ENCODE measurements at regions not wholly inside any gene's neighbourhood (a gene's known extent, or its start where the extent isn't known, plus 50 kb on each side); places are given as distances from the start of the nearest gene placed in this dataset.
A peak's percentile ranks its signal among the peaks of the same experiment; 100 is the strongest.

DNA sequence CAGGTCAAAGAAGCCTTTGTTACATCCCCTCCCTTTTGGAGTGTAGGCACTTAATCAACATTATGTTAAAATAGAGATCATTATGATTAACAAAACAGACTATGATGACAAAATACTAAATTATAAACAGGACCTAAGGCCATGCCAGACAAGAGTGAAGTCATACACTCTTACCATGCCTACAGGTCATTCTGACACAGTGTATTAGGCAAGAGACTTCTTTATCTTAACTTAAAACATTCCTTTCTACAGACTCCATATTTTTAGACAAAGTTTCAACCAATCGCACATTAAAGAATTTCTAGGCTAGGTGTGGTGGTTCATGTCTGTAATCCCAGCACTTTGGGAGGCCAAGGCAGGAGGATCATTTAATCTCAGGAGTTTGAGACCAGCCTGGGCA is 128.6 kb upstream of the SLC34A2 start:
- no peak for DNase-seq (ENCODE audit: low read depth in 4 of 4, low spot score in 2 of 4)

DNA sequence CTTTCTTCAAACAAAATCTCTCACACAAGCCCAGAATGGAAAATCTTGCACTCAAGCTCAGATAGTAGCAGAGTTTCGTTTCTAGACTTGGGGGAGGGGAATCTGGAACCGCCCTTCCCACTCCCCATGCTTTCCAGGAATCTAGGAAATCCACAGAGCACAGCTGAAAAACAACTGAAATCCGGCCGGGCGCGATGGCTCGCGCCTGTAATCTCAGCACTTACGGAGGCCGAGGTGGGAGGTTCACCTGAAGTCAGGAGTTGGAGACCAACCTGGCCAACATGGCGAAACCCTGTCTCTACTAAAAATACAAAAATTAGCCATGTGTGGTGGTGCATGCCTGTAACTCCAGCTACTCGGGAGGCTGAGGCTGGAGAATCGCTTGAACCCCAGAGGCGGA is 127.3 kb upstream of the SLC34A2 start:
- no peak for DNase-seq (ENCODE audit: low read depth in 4 of 4, low spot score in 2 of 4)

DNA sequence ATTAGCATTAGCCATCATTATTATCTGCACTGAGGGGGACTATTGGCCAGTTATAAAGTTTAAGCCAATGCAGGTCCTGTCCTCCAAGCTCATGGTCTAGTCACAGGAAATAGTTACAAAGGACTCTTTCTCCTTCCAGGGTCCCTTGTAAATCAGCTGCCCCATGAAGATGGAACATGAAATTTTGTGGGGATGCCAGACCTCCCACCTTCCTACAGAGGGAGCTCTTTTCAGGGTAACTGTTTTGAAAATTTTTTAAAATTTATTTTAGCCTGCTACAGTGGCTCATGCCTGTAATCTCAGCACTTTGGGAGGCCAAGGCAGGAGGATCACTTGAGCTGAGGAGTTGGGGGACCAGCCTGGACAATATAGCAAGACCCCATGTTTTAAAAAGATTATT is 124.4 kb upstream of the SLC34A2 start:
- DNase-seq (ENCODE audit: low read depth in 4 of 4, low spot score in 2 of 4): no peak

DNA sequence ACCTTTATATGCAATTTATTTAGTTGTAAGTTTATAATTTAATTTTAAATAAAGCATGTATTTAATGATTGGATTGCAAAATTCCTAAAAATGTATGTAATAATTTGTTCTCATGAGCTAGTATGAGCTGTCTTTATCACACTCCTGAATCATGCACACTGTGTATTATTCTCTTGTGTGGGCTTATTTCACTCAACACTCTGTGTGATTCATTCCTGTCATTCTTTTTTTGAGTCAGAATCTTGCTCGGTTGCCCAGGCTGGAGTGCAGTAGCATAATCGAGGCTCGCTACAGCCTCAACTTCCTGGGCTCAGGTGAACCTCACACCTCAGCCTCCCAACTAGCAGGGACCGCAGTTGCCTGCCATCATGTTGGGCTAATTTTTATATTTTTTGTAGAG is 123.1 kb upstream of the SLC34A2 start:
- no peak for DNase-seq (ENCODE audit: low read depth in 4 of 4, low spot score in 2 of 4)

DNA sequence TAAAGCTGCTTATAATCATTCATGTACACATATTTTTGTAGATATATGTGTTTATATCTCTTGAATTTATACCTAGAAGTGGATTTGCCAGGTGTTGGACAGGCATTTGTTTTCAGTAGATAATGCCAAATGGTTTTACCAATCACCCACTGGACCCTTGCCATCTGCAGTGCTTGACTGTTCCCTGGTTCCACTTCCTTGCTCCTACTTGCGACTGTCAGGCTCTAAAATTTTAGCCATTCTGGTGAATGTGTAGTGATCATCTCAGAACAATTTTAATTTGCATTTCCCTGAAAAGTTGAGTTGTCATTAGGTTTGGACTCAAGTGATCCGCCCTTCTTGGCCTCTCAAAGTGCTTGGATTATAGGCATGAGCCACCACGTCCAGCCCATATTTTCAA is 122.4 kb upstream of the SLC34A2 start:
- no peak for DNase-seq (ENCODE audit: low read depth in 4 of 4, low spot score in 2 of 4)

DNA sequence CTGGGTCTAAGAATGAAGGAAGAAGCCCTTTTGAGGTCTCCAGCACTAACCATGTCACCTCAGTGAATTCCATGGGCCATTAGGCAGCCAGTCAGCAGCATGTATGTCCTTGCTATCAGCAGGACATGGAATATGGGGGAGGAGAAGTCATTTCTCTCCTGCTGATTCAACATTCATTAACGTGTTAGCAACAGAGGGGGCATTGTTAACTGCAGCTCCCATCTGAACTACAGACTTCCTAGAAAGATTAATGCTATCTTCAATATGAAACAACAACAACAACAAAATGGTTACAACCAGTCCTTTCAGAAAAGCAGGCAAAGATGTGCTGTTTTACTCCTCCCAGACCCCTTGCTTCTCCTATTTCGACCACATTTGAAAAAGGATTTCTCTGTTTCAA is 120.4 kb upstream of the SLC34A2 start:
- peak in 3 of 4 donors; percentile 34 to 55 (median 34) for DNase-seq (ENCODE audit: low read depth in 4 of 4, low spot score in 2 of 4)

DNA sequence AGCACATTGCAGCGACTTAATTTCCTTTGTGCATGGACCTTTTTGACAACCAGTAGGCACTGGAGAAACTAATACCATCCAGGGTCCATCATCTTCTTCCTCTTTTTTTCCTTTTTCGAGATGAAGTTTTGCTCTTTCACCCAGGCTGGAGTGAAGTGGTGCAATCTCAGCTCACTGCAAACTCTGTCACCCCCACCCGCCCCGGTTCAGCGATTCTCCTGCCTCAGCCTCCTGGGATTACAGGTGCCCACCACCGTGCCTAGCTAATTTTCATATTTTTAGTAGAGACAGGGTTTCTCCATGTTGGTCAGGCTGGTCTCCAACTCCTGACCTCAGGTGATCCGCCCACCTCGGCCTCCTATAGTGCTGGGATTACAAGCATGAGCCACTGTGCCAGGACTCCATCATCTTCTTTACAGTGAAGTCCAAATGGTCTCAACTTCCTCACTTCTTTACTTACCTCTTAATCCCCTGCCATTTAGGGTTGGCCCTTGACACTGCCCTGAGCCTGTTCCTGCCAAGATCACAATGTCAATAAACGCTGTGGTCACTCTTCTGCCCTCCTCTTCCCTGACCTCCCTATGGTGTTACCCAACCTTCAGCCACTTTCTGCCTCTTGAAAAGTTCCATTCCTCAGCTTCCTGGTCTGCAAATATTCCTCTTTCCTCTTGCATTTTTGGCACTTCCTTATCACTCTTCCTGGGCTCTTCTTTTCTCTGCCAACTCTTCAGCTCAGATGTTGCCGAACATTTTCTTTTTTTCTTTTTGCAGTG is 119.8 kb upstream of the SLC34A2 start:
- no peak for DNase-seq (ENCODE audit: low read depth in 4 of 4, low spot score in 2 of 4)

DNA sequence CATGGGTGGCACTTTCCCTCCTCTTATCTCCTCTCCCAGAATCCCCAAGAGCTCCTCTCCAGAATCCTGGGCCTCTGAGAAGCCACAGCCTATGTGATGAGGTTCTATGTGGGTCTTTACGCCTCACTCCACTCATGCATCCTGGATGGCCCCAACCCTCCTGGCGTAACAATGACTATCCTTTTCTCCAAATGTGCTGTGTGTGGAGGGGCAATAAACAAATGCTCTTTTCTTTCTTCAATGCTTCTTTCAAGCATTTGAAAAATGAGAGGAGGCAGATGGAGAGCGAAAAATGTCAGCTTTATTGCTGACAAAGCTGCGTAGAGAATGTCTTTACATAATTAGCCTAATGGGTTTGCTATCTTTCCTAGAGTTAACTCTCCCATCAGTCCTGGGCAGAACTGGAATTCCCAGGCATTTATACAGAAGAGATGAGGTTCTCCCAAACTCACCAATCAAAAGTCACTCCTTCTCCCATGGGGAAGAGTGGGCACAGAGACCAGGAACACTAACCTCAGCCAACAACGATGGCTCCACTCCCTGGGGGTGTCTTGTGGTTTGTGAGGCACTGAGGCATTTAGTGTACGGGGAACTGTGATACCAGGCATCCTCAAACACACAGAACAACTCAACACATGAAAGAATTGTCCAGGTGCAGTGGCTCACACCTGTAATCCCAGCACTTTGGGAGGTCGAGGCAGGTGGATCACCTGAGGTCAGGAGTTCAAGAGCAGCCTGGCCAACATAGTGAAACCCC is 118.9 kb upstream of the SLC34A2 start:
- no peak for DNase-seq (ENCODE audit: low read depth in 4 of 4, low spot score in 2 of 4)

DNA sequence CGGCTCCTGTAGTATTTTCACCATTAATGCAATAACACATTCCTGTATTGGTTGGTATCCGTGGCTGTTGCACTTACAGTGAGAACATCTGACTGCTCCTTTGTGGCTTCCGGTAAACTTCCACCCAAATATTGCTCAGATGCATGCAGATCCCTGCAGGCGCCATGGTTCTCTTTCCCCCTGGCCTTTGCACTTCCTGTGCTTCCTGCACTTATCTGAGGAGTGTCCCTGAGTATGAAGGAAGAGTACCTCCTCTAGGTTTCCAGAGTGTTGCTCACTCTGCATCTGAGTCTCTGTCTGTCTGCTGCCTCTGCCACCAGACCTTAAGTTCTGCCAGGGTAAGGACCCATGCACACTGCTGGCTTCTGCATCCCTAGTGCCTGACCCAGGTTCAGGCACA is 117.2 kb upstream of the SLC34A2 start:
- no peak for DNase-seq (ENCODE audit: low read depth in 4 of 4, low spot score in 2 of 4)

DNA sequence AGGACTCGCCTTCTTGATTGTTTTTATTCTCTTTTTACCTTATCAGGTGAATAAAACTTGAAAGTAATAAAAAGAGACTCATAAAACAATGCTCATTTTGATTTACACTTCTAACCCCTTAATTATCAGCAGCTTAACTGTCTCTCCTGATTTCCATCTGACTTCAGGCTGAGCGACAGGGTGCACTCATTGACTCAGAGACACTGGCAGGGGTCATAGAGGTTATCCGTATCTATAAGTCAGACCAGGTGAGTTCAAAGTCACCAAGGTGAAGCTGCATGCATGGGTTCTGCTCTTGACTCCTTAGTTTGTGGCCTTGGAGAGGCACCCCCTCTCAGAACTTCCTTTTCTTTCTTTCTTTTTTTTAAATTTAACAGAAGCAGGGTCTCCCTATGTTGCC is 116.4 kb upstream of the SLC34A2 start:
- no peak for DNase-seq (ENCODE audit: low read depth in 4 of 4, low spot score in 2 of 4)

DNA sequence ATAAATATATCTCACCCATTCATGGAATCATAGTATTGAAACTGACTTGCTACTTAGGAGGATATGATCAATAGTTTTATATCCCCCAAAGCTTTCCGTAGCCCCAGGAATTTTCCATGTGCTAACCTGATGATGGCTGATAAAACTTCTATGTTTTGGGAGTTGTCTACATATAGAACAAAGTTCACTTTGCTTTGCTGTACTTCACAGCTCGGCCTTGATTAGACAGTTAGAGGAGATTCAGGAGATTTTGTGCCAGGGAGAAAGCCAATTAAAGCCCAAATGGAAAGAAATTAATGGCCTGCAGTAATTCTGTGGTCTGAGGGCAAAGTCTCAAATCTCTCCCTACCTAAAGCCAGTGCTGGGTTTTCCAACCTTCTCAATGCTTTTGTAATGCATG is 114.9 kb upstream of the SLC34A2 start:
- DNase-seq (ENCODE audit: low read depth in 4 of 4, low spot score in 2 of 4): no peak

DNA sequence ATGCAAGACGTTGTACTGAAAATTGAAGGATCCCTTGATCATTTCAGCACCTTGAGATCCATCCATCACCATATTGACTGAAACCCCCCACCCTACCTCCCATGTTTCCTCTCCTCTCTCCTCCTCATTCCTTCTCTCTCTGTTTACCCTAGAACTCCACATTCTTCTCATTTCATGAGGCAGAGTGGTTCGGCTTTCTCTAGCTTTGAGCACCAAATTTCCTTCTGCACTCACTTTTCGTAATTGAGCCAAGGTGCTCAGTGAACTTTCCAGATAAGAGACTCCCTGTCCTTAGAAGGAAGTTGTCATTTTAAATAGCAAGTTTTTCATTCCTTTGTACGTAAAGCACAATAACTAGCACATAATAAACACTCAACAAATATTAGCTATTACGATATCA is 108.3 kb upstream of the SLC34A2 start:
- no peak for DNase-seq (ENCODE audit: low read depth in 4 of 4, low spot score in 2 of 4)

DNA sequence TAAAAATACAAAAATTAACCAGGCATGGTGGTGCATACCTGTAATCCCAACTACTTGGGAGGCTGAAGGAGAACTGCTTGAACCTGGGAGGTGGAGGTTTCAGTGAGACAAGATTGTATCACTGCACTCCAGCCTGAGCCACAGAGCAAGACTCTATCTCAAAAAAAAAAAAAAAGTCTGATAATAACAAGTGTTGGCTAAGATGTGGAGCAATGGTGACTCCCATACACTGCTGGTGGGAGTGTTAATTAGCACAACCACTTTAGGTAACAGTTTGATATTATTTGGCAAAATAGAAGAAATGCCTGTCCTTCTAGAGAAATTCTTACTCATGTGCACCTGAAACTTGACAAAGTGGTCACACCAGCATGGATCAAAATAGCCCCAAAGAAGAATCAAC is 106.2 kb upstream of the SLC34A2 start:
- DNase-seq (ENCODE audit: low read depth in 4 of 4, low spot score in 2 of 4): no peak

DNA sequence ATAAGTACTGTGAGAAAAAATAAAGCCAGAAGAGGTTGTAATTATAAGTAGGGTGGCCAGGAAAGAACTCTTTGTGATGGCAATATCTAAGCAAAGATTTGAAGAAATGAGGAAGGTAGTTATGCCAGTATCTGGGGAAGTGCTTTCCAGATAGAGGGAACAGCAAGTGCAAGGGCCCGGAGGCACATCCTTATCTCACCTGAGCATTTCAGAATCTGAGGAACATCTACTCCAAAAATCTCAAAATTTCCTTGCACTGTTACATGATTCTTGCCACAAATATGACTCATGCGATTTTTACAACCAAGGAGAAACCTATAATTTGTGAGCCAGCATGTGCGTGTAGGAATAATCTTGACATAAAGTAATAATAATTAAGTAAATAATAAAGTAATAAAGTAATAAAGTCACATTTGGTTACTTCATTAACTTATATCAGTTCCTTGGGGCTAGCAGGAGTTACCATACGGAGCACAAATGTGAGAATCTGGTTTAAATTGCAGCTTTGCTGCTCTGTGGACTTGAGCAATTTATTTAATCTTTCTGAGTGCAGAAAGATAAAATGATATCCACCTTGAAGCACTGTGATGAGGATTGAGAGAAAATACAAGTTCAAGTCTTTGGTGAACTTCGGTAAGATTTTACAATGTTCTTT is 105.1 kb upstream of the SLC34A2 start:
- DNase-seq (ENCODE audit: low read depth in 4 of 4, low spot score in 2 of 4): no peak

DNA sequence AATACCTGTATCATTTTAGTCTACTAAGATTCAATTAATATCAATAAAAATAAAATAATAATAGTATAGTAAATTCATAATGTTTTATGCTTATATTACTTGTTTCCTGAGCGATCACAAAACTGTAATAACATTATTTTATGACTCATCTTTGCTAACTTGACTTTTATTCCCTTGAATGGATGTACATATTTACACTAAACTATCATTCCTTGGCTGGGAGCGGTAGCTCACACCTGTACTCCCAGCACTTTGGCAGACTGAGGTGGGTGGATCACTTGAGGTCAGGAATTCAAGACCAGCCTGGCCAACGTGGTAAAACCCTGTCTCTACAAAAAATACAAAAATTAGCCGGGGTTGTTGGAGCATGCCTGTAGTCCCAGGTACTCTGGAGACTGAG is 104.0 kb upstream of the SLC34A2 start:
- no peak for DNase-seq (ENCODE audit: low read depth in 4 of 4, low spot score in 2 of 4)

DNA sequence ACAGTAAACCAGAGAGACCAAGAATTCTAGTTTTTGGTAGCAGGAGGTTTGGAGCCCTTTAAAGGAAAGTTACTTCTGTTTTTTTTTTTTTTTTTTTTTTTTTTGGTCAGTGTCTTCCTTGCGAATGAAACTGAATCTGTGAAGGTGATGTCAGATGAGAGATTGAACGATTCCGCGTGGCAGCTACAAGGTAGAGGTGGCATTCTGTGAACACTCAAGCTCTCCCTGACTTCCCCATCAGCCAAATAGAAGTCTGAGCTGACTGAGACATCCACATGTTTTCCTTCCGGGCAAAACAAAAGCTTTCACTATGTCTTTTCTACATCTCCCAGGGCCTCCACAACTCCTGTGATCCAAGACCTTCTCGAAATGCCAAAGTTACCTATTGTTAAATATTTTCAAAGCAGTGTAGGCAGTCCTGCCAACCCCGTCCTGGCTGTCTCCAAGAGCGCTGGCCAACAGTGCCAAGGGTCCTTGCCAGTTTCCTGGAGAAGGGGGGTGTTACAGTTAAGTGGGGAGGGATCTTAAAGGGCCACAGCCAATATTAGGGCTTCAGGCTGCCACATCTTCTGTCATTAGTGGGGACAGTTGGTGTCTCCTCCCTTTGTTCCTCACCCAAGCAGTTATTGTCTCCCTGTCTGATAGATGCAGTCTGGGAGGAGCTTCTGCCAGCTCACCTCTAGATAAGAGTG is 102.9 kb upstream of the SLC34A2 start:
- no peak for DNase-seq (ENCODE audit: low read depth in 4 of 4, low spot score in 2 of 4)

DNA sequence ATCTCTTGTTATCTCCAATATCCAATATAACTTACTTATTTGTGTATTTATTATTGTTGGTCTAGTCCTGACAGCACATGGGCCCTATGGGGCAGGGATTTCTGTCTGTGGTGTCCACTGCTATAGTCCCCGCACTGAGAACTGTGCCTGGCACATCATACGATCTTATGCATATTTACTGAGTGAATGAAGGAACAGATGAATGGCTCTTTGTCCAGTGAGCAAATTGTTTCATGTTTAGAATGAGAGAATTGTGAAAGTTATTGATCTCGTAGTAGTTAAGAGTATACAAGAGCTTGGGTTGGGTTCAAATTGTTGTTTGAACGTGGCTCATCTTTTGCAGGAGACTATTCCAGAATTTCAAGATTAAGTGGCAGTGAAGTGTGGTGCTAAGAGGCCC is 96.1 kb upstream of the SLC34A2 start:
- DNase-seq (ENCODE audit: low read depth in 4 of 4, low spot score in 2 of 4): no peak

DNA sequence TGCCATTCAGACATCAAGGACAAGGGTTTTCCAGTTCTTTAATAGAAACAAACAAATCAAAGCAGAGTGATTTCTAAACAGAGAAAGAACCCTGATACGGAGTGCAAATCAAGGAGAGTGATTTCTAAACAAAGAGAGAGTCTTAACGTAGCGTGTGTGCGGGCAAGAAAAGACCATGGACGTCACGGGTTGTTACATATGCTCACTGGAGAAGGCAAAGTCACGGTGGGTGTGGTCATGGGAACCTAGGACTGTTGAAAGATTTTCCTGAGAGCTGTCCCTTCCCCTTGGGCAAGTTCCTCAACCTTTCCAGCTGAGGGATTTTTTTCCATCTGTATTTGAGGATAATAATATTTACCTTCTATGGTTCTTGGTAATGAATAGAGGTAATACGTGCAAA is 95.0 kb upstream of the SLC34A2 start:
- DNase-seq (ENCODE audit: low read depth in 4 of 4, low spot score in 2 of 4): no peak

DNA sequence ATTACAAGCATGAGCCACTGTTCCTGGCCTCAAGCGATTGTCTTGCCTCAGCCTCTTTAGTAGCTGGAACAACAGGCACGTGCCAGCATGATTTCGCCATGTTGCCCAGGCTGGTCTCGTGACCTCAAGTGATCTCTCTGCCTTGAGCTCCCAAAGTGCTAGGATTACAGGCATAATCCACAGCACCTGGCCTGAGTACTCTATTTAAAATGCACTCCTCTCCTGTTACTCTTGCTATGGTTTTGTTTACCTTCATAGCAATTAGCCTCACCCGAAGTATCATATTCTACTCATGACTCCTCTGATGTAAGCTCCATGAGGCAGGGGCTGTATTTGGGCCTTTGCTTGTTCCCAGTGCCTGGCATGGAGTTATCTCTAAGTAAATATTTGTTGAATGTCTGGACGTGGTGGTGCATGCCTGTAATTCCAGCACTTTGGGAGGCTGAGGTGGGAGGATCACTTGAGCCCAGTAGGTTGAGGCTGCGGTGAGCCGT is 92.5 kb upstream of the SLC34A2 start:
- no peak for DNase-seq (ENCODE audit: low read depth in 4 of 4, low spot score in 2 of 4)

DNA sequence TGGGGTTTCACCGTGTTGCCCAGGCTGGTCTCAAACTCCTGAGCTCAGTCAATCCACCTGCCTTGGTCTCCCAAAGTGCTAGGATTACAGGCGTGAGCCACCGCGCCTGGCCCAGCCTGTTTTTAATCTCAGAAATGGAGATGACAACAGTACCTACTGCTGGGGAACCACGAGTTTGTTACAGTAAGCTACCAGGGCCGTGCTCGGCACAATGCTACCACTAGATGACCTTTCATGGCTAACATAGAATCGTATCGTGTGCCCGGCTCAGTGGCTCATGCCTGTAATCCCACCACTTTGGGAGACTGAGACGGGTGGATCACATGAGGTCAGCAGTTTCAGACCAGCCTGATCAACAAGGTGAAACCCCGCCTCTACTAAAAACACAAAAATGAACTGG is 90.8 kb upstream of the SLC34A2 start:
- DNase-seq (ENCODE audit: low read depth in 4 of 4, low spot score in 2 of 4): no peak

DNA sequence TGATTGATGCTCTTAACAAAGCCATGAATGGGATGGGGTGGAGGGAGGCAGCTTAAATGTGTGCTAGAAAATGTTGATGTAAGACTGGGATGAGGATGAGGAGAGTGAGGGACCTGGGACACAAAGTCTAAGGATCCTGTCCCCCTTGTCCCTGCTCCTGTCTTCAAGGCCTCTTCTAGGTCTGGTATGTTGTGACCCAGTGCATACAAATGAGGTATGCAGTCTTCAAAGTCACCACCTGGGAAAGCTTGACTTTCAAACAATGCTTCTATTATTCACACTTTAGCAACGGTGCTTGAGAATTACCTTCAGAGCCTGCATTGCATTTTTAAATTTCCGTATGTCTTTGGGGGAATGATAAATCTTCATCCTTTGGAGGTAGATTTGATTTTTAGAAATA is 88.4 kb upstream of the SLC34A2 start:
- DNase-seq (ENCODE audit: low read depth in 4 of 4, low spot score in 2 of 4): no peak
